ENCODE measurements at regions not wholly inside any gene's neighbourhood (a gene's known extent, or its start where the extent isn't known, plus 50 kb on each side); places are given as distances from the start of the nearest gene placed in this dataset.

- DNase-seq (ENCODE audit: low read depth in 2 of 2, low spot score in 1 of 2), result no peak
Measured at GRCh38 chr12:125417446-125417845, 352.2 kb downstream of the AACS start.

GRCh38 chr12:125418902-125419564 is 353.8 kb downstream of the AACS start:
- DNase-seq (ENCODE audit: low read depth in 2 of 2, low spot score in 1 of 2), result no peak

DNA sequence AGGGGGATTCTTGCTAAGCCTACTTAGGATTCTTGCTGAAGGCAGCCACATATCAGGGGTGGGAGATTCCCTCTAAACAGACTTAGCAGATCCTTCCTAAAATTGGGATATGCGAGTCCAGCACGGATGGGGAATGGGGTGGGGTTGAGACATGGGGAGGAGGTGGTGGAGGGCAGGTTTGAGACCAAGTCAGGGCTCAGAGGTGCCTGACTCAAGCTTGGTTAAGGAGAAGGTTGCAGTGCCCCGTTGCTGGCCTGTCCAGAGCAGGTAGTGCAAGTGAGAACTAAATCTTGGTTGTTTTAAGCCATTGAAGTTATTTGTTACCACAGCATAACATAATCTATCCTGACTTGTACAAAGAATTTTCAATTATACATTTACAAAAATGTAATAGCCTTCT is 359.7 kb downstream of the AACS start:
- no peak for DNase-seq (ENCODE audit: low read depth in 2 of 2, low spot score in 1 of 2)

DNA sequence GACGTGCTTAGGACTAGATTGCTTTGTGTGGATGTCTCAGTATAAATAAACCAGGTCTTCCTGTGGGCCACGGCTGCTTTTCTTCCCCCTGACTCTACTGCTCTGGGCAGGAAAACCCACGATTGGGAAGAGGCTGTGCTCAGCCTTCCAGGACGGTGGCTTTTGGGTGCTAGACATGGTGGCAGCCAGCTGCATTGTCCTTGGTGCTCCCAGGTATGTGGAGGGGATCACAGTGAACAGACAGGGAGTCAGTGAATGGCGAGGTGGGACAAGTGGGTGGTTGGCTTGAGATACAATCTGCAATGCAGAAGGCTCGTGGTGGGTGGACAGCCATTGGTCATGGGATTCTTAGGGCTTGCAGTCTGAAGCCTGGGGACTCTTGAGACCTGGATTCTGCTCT is 366.3 kb downstream of the AACS start:
- DNase-seq (ENCODE audit: low read depth in 2 of 2, low spot score in 1 of 2), result no peak

DNA sequence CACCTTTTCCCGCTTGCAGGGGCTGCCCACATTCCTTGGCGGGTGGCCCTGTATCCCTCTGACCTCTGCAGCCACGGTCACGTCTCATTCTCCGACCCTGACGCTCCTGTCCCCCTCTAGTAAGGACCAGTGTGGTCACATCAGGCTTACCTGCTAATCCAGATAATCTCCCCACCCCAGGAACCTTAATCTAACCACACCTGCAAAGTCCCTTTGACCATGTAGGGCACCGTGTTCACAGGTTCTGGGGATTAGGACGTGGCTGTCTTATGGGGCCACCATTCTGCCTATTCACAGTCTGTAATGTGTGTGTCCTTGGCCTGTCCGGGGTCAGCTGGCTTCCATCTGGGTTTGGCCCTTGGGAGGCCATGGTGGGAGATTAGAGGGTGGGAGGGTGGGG is 368.9 kb downstream of the AACS start:
- no peak for DNase-seq (ENCODE audit: low read depth in 2 of 2, low spot score in 1 of 2)

GRCh38 chr12:125434936-125435443 is 369.8 kb downstream of the AACS start:
- no peak for DNase-seq (ENCODE audit: low read depth in 2 of 2, low spot score in 1 of 2)

DNA sequence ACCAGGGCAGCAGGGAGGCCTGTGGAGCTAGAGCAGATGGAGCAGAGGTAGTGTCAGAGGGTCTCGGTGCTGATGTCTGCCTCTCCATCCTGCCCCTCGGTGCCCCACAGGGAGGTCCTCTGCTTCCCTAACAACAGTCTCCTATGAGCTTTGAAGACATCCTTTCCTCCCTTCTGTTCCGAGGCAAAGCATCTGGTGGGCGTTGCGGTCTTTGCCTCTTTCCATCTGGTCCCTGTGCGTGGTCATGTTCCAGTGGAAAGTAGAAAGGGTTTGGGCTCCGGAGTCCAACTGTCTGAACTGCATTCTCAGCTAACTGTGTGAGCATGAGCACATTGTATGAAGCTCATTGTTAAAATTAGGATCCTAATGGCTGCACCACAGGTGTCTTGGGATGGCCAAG is 370.6 kb downstream of the AACS start:
- no peak for DNase-seq (ENCODE audit: low read depth in 2 of 2, low spot score in 1 of 2)

DNA sequence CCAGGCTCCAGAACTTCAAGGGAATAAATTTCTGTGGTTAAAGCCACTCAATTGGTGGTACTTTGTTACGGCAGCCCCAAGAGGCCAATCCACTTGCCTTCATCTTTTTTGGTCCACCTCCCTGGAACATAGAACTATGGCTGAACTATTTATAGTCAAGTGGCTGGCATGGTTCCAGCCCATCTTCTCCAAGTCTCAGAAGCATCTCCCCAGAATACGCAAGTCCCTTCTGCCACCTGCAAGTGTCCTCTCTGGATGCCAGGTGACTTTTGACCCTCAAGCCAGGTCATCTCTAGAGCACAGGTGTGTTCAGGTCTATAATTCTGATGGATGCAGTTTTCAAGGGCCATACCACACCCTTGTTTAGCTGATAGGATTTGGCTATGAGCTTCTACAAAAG is 371.5 kb downstream of the AACS start:
- DNase-seq (ENCODE audit: low read depth in 2 of 2, low spot score in 1 of 2), result no peak

- no peak for DNase-seq (ENCODE audit: low read depth in 2 of 2, low spot score in 1 of 2)
Measured at GRCh38 chr12:125440399-125440798, 375.2 kb downstream of the AACS start.

- no peak for DNase-seq (ENCODE audit: low read depth in 2 of 2, low spot score in 1 of 2)
Measured at GRCh38 chr12:125443341-125443740, 378.1 kb downstream of the AACS start.

DNA sequence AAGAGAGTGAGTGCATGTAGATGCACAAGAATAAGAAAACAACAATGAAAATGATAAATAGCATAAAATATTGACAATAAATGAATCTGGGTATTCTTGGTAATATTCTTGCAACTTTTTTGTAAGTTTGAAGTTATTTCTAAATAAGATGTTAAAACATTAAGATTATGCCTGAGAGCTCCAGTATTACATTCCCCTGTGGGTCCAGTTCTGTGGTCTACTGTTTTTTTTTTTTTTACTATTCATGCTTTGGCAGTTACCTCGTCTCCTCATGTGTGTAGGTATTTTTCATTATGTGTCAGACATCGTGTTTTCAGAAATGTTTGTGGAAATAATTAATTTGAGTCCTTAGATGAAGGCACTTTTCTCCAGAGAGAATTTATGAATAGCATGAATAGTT is 386.2 kb downstream of the AACS start:
- no peak for DNase-seq (ENCODE audit: low read depth in 2 of 2, low spot score in 1 of 2)

GRCh38 chr12:125453751-125454150 is 388.5 kb downstream of the AACS start:
- no peak for DNase-seq (ENCODE audit: low read depth in 2 of 2, low spot score in 1 of 2)

- no peak for DNase-seq (ENCODE audit: low read depth in 2 of 2, low spot score in 1 of 2)
Measured at GRCh38 chr12:125454291-125454690, 389.1 kb downstream of the AACS start.

DNA sequence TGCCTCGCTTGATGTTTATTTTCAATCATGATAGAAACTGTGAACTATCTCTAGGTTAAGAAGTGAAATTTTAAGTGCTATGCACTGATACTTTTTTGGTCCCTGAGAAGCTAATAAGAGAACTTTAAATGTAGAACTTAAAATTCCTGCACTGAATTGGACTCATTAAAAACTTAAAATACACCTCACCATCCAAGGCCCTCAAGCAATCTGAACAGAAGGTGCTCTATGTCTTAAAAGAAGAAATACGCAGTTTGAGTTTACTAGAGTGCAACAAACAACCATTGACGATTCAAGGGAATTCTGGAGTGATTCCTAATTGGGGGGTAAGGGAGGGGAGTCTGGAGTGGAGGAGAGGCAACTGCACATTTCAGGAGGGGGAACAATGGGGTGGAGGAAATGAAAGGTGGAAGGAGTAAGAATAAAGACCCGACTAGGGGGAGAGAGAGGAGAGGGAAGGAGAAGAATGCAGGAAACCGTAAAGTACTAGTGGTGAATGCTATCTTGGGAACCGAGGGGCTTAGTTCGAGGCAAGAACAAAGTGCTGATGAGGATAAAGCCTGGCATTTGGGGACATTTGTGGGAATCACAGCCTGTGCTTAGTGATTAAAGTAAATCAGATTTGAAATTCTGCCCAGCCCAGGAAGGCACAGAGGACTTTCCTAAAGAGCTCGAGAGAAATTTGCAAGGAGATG is 389.7 kb downstream of the AACS start:
- DNase-seq (ENCODE audit: low read depth in 2 of 2, low spot score in 1 of 2), result no peak

GRCh38 chr12:125455556-125455955 is 390.3 kb downstream of the AACS start:
- DNase-seq (ENCODE audit: low read depth in 2 of 2, low spot score in 1 of 2), result no peak

DNA sequence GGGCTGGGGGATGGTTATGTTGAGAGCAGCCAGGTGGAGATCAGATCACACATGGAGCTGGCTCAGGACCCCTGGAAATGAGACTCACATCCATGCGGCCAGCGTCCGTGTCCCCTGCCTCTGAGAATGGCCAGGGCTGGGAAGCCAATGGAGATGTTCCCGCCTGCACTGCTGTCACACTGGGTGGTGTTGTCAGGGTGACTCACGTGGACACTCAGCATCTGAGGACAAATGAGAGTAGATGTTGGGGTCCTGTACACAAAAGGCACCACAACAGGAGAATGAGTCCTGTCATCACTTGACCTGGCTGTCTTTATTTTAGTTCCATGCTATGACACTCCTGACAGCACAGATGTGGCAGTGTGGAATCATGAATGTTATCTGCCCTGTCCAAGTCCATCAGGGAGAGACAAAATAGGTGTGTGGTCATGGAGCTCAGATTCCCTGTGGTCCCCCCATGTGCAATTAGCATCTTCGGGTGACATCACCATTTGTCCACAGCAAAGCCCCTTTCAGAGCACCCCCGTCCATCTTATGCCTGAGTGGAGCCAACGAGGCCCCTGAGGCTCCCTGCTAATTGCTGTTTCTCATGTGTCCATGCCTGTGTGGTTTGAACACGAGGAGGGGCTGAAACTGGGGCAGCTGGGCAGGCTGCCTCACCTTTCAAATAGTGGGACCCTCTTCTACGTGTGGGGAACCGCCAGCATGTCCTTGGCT is 393.5 kb downstream of the AACS start:
- no peak for DNase-seq (ENCODE audit: low read depth in 2 of 2, low spot score in 1 of 2)

GRCh38 chr12:125461831-125462230 is 396.6 kb downstream of the AACS start:
- DNase-seq (ENCODE audit: low read depth in 2 of 2, low spot score in 1 of 2), result no peak

DNA sequence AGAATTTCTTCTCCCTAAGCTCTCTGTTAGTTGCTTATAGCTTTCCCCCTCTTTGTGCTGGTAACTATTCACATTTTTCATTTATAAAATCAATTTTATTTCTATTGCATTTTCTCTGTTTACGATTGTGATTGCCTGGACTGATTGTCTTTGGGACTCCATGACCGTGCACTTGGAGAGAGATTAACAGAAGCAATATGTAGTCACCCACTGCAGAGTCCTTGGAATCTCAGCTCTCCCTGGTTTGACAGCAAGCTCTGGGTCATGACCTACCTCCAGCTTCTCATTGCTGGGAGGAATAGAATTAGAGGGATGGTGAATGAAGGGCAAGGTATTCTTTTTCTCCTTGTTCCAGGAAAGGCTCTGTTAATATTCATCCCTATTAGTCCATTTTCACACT is 398.2 kb downstream of the AACS start:
- no peak for DNase-seq (ENCODE audit: low read depth in 2 of 2, low spot score in 1 of 2)

DNA sequence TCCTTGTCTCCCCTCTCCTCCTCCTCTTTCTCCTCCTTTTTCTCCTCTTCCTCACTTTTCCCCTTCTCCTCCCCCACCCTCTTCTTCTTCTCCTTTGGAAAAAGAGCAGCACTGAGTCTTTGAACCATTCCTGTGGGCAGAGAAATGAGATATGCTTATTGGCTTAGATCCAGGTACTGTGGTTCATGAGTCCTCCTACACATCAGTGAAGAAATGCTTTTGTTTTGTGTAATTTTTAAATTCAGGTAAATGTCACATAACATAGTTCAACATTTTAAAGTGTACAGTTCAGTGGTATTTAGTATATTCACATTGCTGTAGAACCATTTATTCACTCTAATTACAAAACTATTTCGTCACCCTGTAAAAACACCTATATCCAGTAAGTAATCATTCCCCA is 402.1 kb downstream of the AACS start:
- no peak for DNase-seq (ENCODE audit: low read depth in 2 of 2, low spot score in 1 of 2)

GRCh38 chr12:125469683-125470082 is 404.4 kb downstream of the AACS start:
- DNase-seq (ENCODE audit: low read depth in 2 of 2, low spot score in 1 of 2), result no peak

DNA sequence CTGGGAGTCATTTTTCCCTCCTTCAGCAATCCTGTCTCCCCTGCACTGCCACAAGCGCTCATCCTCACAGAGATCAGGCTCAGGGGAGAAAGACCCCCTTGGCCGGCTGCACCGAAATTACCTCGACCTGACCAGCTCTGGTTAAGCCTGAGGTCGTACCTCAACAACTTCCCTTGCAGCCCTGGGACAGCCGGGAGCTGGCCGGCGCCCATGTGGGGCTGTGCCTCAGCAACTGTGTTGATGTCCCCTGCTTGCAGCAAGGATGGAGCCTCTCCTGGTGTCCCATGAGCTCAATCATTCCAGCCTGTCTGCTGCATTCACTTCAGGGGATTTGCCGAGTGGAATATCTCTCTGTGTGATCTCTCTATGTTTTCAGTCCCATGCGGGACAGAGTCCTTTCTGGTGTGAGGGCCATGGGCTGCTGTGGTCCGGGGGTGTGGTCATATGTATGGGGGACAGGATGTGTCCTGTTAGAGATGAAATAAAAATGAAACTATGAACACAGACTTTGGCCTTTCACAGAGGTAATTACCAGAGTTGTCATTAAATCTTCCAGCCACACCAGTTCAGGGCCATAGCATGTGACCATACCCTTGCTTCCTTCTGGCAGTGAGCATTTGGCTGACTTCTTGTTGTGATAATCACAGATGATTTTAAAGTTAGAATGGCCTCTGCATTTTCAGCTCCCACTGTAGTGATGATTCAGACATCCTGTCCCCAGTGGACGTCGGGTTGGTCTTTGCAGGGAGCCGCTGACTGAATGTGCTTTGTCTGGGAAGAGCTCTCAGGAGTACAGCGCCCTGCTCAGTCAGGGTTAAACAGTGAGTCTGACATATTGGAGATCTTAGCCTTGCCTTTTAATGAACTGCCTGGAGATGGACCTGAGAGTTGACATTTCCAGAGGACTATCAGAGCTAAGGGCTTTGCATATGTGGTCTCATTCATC is 405.9 kb downstream of the AACS start:
- DNase-seq (ENCODE audit: low read depth in 2 of 2, low spot score in 1 of 2), result no peak

Data from stimulated activated CD8-positive, alpha-beta memory T cell treated with anti-CD3 and anti-CD28 coated beads, Interleukin-4, amount 100 ng/mL, for 1 hour (primary cell).